K562 (cell line): ENCODE measurements at regions not wholly inside any gene's neighbourhood (a gene's known extent, or its start where the extent isn't known, plus 50 kb on each side); places are given as distances from the start of the nearest gene placed in this dataset.
A peak's percentile ranks its signal among the peaks of the same experiment; 100 is the strongest.

Experiments used
- ATAC-seq: fragments of 200-7000 bp; cut with Tn5 transposase; 3 replicates; pipeline ENCODE4 v1.9.1; 2020; ENCODE audit warnings: moderate library complexity
- BruUV-seq: library from RNA; stranded (reverse); fragments of 400-500 nt; replicated peaks from 2 replicates; lab custom pipeline; 2021; lab: Mats Ljungman, UMichigan
- CTCF ChIA-PET: fragments of 300-600 bp; formaldehyde crosslinking; extraction: SDS; loops from one replicate; lab custom pipeline; 2021; ENCODE audit warnings: low intra/inter-chr PET ratio; lab: Yijun Ruan, JAX
- POLR2A ChIA-PET: fragments of 300-600, 350-650 bp; sonication (Branson Sonifier 250); formaldehyde crosslinking; extraction: SDS; loops from one replicate; lab custom pipeline; 2021; ENCODE audit warnings: antibody characterized with exemption, inconsistent platforms; lab: Yijun Ruan, JAX
- DNase-seq, 4 experiments: peaks; one replicate each; pipeline versions ENCODE4 v3.0.0 to v3.0.0-alpha.2; 2011 to 2018; ENCODE audit warnings: low spot score in 3 of 4, mixed read lengths in 3 of 4; ENCODE audit errors: extremely low read depth in 1 of 4
- FAIRE-seq: peaks from 2 replicates; lab custom pipeline; 2011; peaks lifted over from hg19 to GRCh38; lab: Jason Lieb, UNC
- H2AFZ ChIP-seq: 2 replicates; pipeline ENCODE4 v1.6.0; 2011; ENCODE audit warnings: low read depth, low read length, control low read depth, inconsistent platforms
- H3K27ac ChIP-seq: fragments of 200-600 bp; 3 replicates; pipeline ENCODE4 v1.8.0; 2011; ENCODE audit warnings: low read depth, mild to moderate bottlenecking, control low read depth, inconsistent platforms, low read length, moderate library complexity, mixed read lengths; ENCODE audit errors: extremely low read depth
- H3K27me3 ChIP-seq, 2 experiments: fragments of 300-600 bp in 1 of 2; 2 replicates in 1 of 2; 3 replicates in 1 of 2; pipeline versions ENCODE4 v1.6.0 to v1.8.0; 2011; ENCODE audit warnings: inconsistent platforms in 2 of 2, low read length in 2 of 2, mild to moderate bottlenecking in 1 of 2, mixed read lengths in 1 of 2, moderate library complexity in 1 of 2; ENCODE audit not compliant: control insufficient read depth in 2 of 2, insufficient read depth in 2 of 2
- H3K36me3 ChIP-seq: fragments of 300-600 bp; 3 replicates; pipeline ENCODE4 v1.8.0; 2011; ENCODE audit warnings: mild to moderate bottlenecking, low read length, inconsistent platforms; ENCODE audit not compliant: control insufficient read depth, insufficient read depth
- H3K4me1 ChIP-seq, 2 experiments: fragments of 200-600 bp in 1 of 2; replicated peaks in 1 of 2; 2 replicates in 1 of 2; 3 replicates in 1 of 2; pipeline versions ENCODE4 v1.5.1 to v1.8.0; 2011; ENCODE audit warnings: inconsistent platforms in 2 of 2, low read length in 2 of 2, mild to moderate bottlenecking in 1 of 2, mixed read lengths in 1 of 2, moderate library complexity in 1 of 2; ENCODE audit not compliant: control insufficient read depth in 2 of 2, insufficient read depth in 2 of 2
- H3K4me2 ChIP-seq: 2 replicates; pipeline ENCODE4 v1.6.1; 2011; ENCODE audit warnings: low read length, control low read depth, inconsistent platforms, mixed read lengths; ENCODE audit not compliant: insufficient read depth
- H3K4me3 ChIP-seq: fragments of 200-600 bp; sonication (generic), shearing (Covaris generic); 2 replicates; pipeline ENCODE4 v1.5.1; 2016; ENCODE audit warnings: control low read depth, inconsistent platforms
- H3K79me2 ChIP-seq: fragments of 200-600 bp; 3 replicates; pipeline ENCODE4 v1.8.0; 2011; ENCODE audit warnings: low read length, inconsistent platforms; ENCODE audit not compliant: control insufficient read depth, insufficient read depth
- H3K9ac ChIP-seq, 2 experiments: 2 replicates each; pipeline versions ENCODE4 v1.6.0 to v1.6.1; 2011; ENCODE audit warnings: low read depth in 2 of 2, low read length in 2 of 2, control low read depth in 1 of 2, inconsistent platforms in 1 of 2, mild to moderate bottlenecking in 1 of 2, mixed read lengths in 1 of 2; ENCODE audit not compliant: insufficient read depth in 1 of 2
- H3K9me1 ChIP-seq: one replicate; pipeline ENCODE4 v1.6.0; 2011; ENCODE audit warnings: inconsistent platforms, mild to moderate bottlenecking, low read length, moderate library complexity; ENCODE audit not compliant: control insufficient read depth, insufficient read depth
- H3K9me3 ChIP-seq: replicated peaks from 2 replicates; pipeline ENCODE4 v1.5.1; 2011; ENCODE audit warnings: low read depth, low read length, inconsistent platforms; ENCODE audit not compliant: control insufficient read depth, insufficient read depth
- H4K20me1 ChIP-seq: replicated peaks from 2 replicates; pipeline ENCODE4 v1.6.1; 2011; ENCODE audit warnings: low read length, inconsistent platforms, mixed read lengths; ENCODE audit not compliant: control insufficient read depth, insufficient read depth
- ELF4 ChIP-seq: fragments of 450-650 bp; formaldehyde crosslinking; IDR thresholded peaks from 2 replicates; pipeline ENCODE4 v1.4.0; 2022; ENCODE audit warnings: missing genetic modification characterization
- HDAC8 ChIP-seq: fragments of 450-650 bp; IDR thresholded peaks from 2 replicates; pipeline ENCODE4 v1.6.1; 2016; ENCODE audit warnings: mild to moderate bottlenecking, missing genetic modification characterization, moderate library complexity, missing compliant biosample characterization
- JUN ChIP-seq, 2 experiments: sonication (generic) in 1 of 2; formaldehyde crosslinking in 1 of 2; IDR thresholded peaks; 2 replicates each; pipeline versions ENCODE4 v1.6.1 to v1.8.0; 2012 to 2022; ENCODE audit warnings: borderline replicate concordance in 2 of 2, mild to moderate bottlenecking in 2 of 2, improper control_type of control experiment in 1 of 2, low read depth in 1 of 2, low read length in 1 of 2, missing genetic modification reagents in 1 of 2
- NELFE ChIP-seq: IDR thresholded peaks from 2 replicates; pipeline ENCODE4 v1.6.1; 2011; ENCODE audit warnings: mild to moderate bottlenecking; ENCODE audit not compliant: insufficient read depth, insufficient read length
- PCBP1 ChIP-seq: fragments of 200-400 bp; formaldehyde crosslinking; IDR thresholded peaks from 2 replicates; pipeline ENCODE4 v1.6.1; 2018; ENCODE audit warnings: mild to moderate bottlenecking, low read depth, low read length; ENCODE audit not compliant: poor library complexity, severe bottlenecking
- PML ChIP-seq: IDR thresholded peaks from 2 replicates; pipeline ENCODE4 v1.6.1; 2012; ENCODE audit warnings: low read length, inconsistent platforms
- POLR2AphosphoS2 ChIP-seq: IDR thresholded peaks from 2 replicates; pipeline ENCODE4 v1.6.1; 2012; ENCODE audit warnings: low read length, improper control_type of control experiment
- RBM22 ChIP-seq: fragments of 200-400 bp; formaldehyde crosslinking; IDR thresholded peaks from 2 replicates; pipeline ENCODE4 v1.6.1; 2018; ENCODE audit warnings: low read length, low read depth; ENCODE audit not compliant: poor library complexity, severe bottlenecking
- SRSF7 ChIP-seq: fragments of 200-400 bp; formaldehyde crosslinking; optimal IDR thresholded peaks from 2 replicates; pipeline ENCODE3; 2017; ENCODE audit warnings: mild to moderate bottlenecking, low read depth, low read length
- STAT5A ChIP-seq: IDR thresholded peaks from 2 replicates; pipeline ENCODE4 v1.6.1; 2012; ENCODE audit warnings: low read length, inconsistent platforms, borderline replicate concordance
- WHSC1 ChIP-seq: IDR thresholded peaks from one replicate; pipeline ENCODE4 v1.6.1; 2012; ENCODE audit warnings: low read length, control low read depth, inconsistent platforms
- ZNF586 ChIP-seq: fragments of 450-650 bp; formaldehyde crosslinking; conservative IDR thresholded peaks from 2 replicates; pipeline ENCODE4 v1.4.0; 2020; ENCODE audit warnings: mild to moderate bottlenecking, moderate library complexity
- in situ Hi-C: fragments of 300-500 bp; cut with MboI; formaldehyde crosslinking; loops from 4 replicates; pipeline ENCODE4 v1.15.0; 2018; ENCODE audit warnings: inconsistent platforms, mixed read lengths
- intact Hi-C: fragments of 100-400 bp; cut with micrococcal nuclease; formaldehyde crosslinking; loops from 2 replicates; pipeline ENCODE4 v1.14.2; 2022

DNA sequence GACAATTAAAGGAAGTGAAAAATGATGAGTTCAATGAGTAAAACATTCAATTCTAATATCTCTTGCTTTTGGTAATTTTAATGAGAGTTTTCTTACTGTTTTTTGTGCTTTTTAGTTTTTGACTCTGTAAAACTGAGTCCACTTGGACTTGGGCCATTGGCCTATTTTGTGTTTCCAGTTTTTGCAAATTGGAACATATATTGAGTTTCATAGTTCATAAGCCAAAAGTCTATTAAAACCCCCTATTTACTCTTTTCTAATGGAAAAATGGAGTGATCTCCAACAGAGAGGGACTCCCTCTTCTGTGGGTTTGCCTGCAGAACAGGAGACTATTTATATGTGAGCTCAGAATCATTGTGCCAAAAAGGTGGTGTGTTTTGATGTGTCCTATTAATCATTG, 219.7 kb upstream of the SPRY2 start:
- Histone ChIP-seq H4K20me1 (no peaks in the 10 kb centered on the region), H3K9me3 (no peaks in the 10 kb centered on the region), H2AFZ (no peak overlapping the region), H3K4me1 (no peaks in the 10 kb centered on the region), H3K9me1 (no peaks in the 10 kb centered on the region), H3K27ac (no peak overlapping the region), H3K27me3 (peaks cover 6 to 13% of the 10 kb centered on the region in 2 experiments), H3K4me2 (no peak overlapping the region), H3K79me2 (no peaks in the 10 kb centered on the region), H3K4me3 (no peak overlapping the region), H3K9ac (no peak overlapping the region), H3K36me3 (no peaks in the 10 kb centered on the region)
- TF ChIP-seq SRSF7 = no peak
- no peak for TF ChIP-seq ELF4
- TF ChIP-seq NELFE = no peak
- TF ChIP-seq PCBP1 = no peak
- no peak for TF ChIP-seq RBM22
- no peak for TF ChIP-seq WHSC1
- TF ChIP-seq POLR2AphosphoS2 = no peak
- no peak for TF ChIP-seq ZNF586 (CRISPR knock-in tag)
- no peak; the same call in 1 of the 2 replicates for TF ChIP-seq STAT5A
- no peak for TF ChIP-seq PML
- TF ChIP-seq HDAC8 (tag) = no peak
- TF ChIP-seq JUN (IDR thresholded peaks at IDR 0.05; ENCODE audit: borderline replicate concordance, low read depth, low read length) = no peak
- TF ChIP-seq JUN (CRISPR knock-in tag; IDR thresholded peaks at IDR 0.05; ENCODE audit: borderline replicate concordance) = no peak
- FAIRE-seq (no peak), DNase-seq (peak; percentile 1 to 19 (median 13)), ATAC-seq (no peak)
- intact Hi-C loops (no loop called here), in situ Hi-C loops (no loop called here)
- ChIA-PET POLR2A (interaction anchor here (1.4 to 3.8 kb wide), 2 partner anchors 11 to 12 kb away, joined by 7 to 14 read pairs; no protein-coding TSS in a partner anchor), CTCF (no interaction called here)
- BruUV-seq = no TSS peak
